ENCODE measurements at regions not wholly inside any gene's neighbourhood (a gene's known extent, or its start where the extent isn't known, plus 50 kb on each side); places are given as distances from the start of the nearest gene placed in this dataset.

GRCh38 chr15:95162531-95162930 is 931.2 kb downstream of the MCTP2 start:
- Histone ChIP-seq H3K27me3 (no peaks in the 10 kb centered on the region), H3K27ac (peak overlapping the region in 2 of 5 donors; percentile 22 to 37), H3K4me3 (no peak overlapping the region), H3K36me3 (replicated peaks in 1 of 2) (no peaks in the 10 kb centered on the region), H3K4me1 (replicated peaks in 1 of 2) (no peaks in the 10 kb centered on the region), H3K9me3 (replicated peaks in 1 of 3) (no peaks in the 10 kb centered on the region)
- no peak for DNase-seq
- intact Hi-C loops (cut with DNase I) = no loop called here
- TF ChIP-seq, protein P1, sequence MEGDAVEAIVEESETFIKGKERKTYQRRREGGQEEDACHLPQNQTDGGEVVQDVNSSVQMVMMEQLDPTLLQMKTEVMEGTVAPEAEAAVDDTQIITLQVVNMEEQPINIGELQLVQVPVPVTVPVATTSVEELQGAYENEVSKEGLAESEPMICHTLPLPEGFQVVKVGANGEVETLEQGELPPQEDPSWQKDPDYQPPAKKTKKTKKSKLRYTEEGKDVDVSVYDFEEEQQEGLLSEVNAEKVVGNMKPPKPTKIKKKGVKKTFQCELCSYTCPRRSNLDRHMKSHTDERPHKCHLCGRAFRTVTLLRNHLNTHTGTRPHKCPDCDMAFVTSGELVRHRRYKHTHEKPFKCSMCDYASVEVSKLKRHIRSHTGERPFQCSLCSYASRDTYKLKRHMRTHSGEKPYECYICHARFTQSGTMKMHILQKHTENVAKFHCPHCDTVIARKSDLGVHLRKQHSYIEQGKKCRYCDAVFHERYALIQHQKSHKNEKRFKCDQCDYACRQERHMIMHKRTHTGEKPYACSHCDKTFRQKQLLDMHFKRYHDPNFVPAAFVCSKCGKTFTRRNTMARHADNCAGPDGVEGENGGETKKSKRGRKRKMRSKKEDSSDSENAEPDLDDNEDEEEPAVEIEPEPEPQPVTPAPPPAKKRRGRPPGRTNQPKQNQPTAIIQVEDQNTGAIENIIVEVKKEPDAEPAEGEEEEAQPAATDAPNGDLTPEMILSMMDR (IDR thresholded peaks at IDR 0.05) = no peak
- TF ChIP-seq POLR2A (IDR thresholded peaks at IDR 0.05) = no peak

- TF ChIP-seq, protein P1 (IDR thresholded peaks at IDR 0.05) = no peak
- no peak for TF ChIP-seq POLR2A (IDR thresholded peaks at IDR 0.05)
- H3K36me3 ChIP-seq (replicated peaks in 1 of 2) = no peaks in the 10 kb centered on the region
- intact Hi-C loops (cut with DNase I) = no loop called here
- H3K27ac ChIP-seq = peak overlapping the region in 2 of 5 donors; percentile 22 to 37
- WGBS, 4 donors = 49 to 54% (median 51%) methylated on average over 7 of the region's 7 CpGs
- H3K27me3 ChIP-seq = no peaks in the 10 kb centered on the region
- no peaks in the 10 kb centered on the region for H3K4me1 ChIP-seq (replicated peaks in 1 of 2)
- H3K9me3 ChIP-seq (replicated peaks in 1 of 3) = no peaks in the 10 kb centered on the region
- no peak overlapping the region for H3K4me3 ChIP-seq
- peak in 2 of 7 donors; percentile 2 to 53 for DNase-seq
Observed at GRCh38 chr15:95162967-95163531, 931.7 kb downstream of the MCTP2 start.

- Histone ChIP-seq H3K9me3 (replicated peaks in 1 of 3) (no peaks in the 10 kb centered on the region), H3K27ac (no peak overlapping the region), H3K4me3 (no peak overlapping the region), H3K27me3 (no peaks in the 10 kb centered on the region), H3K4me1 (replicated peaks in 1 of 2) (no peaks in the 10 kb centered on the region), H3K36me3 (replicated peaks in 1 of 2) (no peaks in the 10 kb centered on the region)
- 38 to 59% (median 43%) methylated on average over 1 of the region's 1 CpG for WGBS, 4 donors
- DNase-seq = no peak
- intact Hi-C loops (cut with DNase I) = no loop called here
- TF ChIP-seq, protein P1 (IDR thresholded peaks at IDR 0.05) = no peak
- no peak for TF ChIP-seq POLR2A (IDR thresholded peaks at IDR 0.05)
Observed at GRCh38 chr15:95168152-95168551, 936.8 kb downstream of the MCTP2 start.

GRCh38 chr15:95168951-95169431 is 937.6 kb downstream of the MCTP2 start:
- no peak overlapping the region for H3K4me3 ChIP-seq
- intact Hi-C loops (cut with DNase I) = no loop called here
- DNase-seq = no peak
- H3K36me3 ChIP-seq (replicated peaks in 1 of 2) = no peaks in the 10 kb centered on the region
- no peaks in the 10 kb centered on the region for H3K27me3 ChIP-seq
- no peaks in the 10 kb centered on the region for H3K9me3 ChIP-seq (replicated peaks in 1 of 3)
- peak overlapping the region in 1 of 5 donors; percentile 47 for H3K27ac ChIP-seq
- WGBS, 4 donors = 34 to 55% (median 46%) methylated on average over 5 of the region's 5 CpGs
- TF ChIP-seq POLR2A (IDR thresholded peaks at IDR 0.05) = no peak
- TF ChIP-seq, protein P1 (IDR thresholded peaks at IDR 0.05) = no peak
- no peaks in the 10 kb centered on the region for H3K4me1 ChIP-seq (replicated peaks in 1 of 2)
